ENCODE measurements at regions not wholly inside any gene's neighbourhood (a gene's known extent, or its start where the extent isn't known, plus 50 kb on each side); places are given as distances from the start of the nearest gene placed in this dataset.

DNA sequence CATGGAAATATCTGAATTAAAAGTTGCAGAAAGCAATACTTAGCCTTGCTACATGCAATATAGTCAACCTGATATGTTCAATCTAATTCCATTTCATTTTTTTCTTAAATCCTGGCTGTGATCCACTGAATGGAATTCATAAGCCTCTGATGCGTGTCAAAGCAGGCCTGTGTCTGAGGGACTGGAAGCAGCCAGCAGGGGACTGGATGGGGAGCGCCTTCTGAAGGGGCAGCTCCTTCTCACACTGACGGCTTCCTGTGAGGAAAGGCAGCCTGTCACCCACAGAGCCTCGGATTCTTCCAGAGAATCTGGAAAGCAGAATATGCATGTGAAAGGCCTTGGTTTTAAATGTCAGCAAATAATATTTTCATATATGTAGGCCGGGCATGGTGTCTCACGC is 73.5 kb downstream of the KCNF1 start:
- Histone ChIP-seq H3K9me3 (ENCODE audit: control insufficient read depth in 2 of 2, low read length in 2 of 2) (no peaks in the 10 kb centered on the region), H3K36me3 (ENCODE audit: control insufficient read depth in 2 of 2, insufficient read depth in 2 of 2, low read length in 2 of 2) (no peaks in the 10 kb centered on the region), H3K27ac (ENCODE audit: low read depth in 2 of 2, low read length in 2 of 2) (no peak overlapping the region), H3K9ac (ENCODE audit: low read depth in 1 of 2, low read length in 2 of 2) (no peak overlapping the region), H3K4me3 (ENCODE audit: low read length in 2 of 2) (no peak overlapping the region), H3K4me1 (ENCODE audit: control insufficient read depth in 2 of 2, insufficient read depth in 2 of 2, low read length in 2 of 2) (no peaks in the 10 kb centered on the region), H3K27me3 (ENCODE audit: control insufficient read depth in 2 of 2, insufficient read depth in 2 of 2, low read length in 2 of 2) (no peaks in the 10 kb centered on the region)

DNA sequence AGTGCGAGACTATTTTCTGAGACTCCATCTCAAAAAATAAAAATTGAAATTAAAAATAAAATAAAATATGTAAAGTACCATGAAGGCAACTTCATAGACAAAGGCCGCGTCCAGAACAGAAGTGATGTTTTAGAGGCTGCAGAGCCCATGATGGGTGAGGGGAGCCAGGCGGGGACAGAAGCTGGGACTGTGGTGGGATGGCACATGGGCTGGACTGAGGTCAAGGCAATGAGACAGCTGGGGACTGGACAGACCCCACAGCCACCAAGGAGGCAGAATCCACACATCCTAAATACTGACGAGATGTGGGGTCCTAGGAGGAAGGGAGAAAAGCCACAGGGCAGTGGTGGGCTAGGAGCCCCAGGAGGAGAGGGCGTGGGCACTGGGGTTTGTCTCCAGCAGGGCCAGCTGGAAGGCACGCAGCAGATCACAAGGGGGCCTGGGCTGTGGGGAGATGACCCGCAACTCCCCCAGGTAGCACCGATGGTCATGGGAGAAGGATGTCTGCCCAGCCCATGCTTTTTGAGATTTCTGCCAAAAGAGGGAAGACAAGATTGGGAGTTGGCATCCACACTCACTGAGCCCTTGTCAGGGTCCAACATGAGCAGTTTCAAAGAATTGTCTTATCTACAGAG is 74.3 kb downstream of the KCNF1 start:
- Histone ChIP-seq H3K9me3 (ENCODE audit: control insufficient read depth in 2 of 2, low read length in 2 of 2) (no peaks in the 10 kb centered on the region), H3K27me3 (ENCODE audit: control insufficient read depth in 2 of 2, insufficient read depth in 2 of 2, low read length in 2 of 2) (no peaks in the 10 kb centered on the region), H3K4me3 (ENCODE audit: low read length in 2 of 2) (no peak overlapping the region), H3K36me3 (ENCODE audit: control insufficient read depth in 2 of 2, insufficient read depth in 2 of 2, low read length in 2 of 2) (no peaks in the 10 kb centered on the region), H3K4me1 (ENCODE audit: control insufficient read depth in 2 of 2, insufficient read depth in 2 of 2, low read length in 2 of 2) (no peaks in the 10 kb centered on the region), H3K27ac (ENCODE audit: low read depth in 2 of 2, low read length in 2 of 2) (no peak overlapping the region), H3K9ac (ENCODE audit: low read depth in 1 of 2, low read length in 2 of 2) (no peak overlapping the region)

DNA sequence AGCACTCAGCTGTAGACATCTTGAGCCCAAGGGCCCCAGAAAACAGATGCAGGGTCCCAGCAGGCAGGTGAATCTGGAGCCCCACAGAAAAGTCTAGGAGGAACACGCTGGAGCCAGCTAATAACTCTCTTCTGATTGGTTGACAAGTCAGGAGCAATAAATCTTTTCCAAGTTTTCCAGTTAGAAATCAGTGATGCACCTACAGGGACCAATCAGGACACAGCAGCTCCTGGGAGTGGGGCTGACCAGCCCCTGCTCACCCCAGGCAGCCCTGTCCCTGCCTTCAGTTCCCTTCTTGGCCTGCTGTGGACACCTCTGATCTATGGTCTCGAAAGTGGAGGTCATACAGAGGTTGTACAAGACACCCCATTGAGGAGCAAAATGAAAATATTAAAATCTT is 75.7 kb downstream of the KCNF1 start:
- Histone ChIP-seq H3K4me3 (ENCODE audit: low read length in 2 of 2) (no peak overlapping the region), H3K27ac (ENCODE audit: low read depth in 2 of 2, low read length in 2 of 2) (no peak overlapping the region), H3K9ac (ENCODE audit: low read depth in 1 of 2, low read length in 2 of 2) (no peak overlapping the region), H3K4me1 (ENCODE audit: control insufficient read depth in 2 of 2, insufficient read depth in 2 of 2, low read length in 2 of 2) (no peaks in the 10 kb centered on the region), H3K36me3 (ENCODE audit: control insufficient read depth in 2 of 2, insufficient read depth in 2 of 2, low read length in 2 of 2) (no peaks in the 10 kb centered on the region), H3K27me3 (ENCODE audit: control insufficient read depth in 2 of 2, insufficient read depth in 2 of 2, low read length in 2 of 2) (no peaks in the 10 kb centered on the region), H3K9me3 (ENCODE audit: control insufficient read depth in 2 of 2, low read length in 2 of 2) (no peaks in the 10 kb centered on the region)

DNA sequence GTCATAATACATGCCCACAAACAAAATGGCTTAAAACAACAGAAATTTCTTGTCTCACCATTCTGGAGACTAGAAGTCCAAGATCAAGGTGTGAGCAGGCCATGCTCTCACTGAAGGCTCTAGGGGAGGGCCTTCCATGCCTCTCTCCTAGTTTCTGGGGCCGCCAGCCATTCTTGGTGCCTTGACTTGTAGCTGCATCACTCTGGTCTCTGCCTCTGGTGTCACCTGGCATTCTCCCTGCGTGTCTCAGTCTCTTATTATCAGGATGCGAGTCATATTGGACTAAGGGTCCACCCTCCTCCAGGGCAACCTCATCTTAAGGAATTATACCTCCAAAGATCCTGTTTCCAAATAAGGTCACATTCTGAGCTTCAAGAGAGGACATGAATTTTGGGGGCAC is 76.1 kb downstream of the KCNF1 start:
- Histone ChIP-seq H3K4me3 (ENCODE audit: low read length in 2 of 2) (no peak overlapping the region), H3K9ac (ENCODE audit: low read depth in 1 of 2, low read length in 2 of 2) (no peak overlapping the region), H3K27me3 (ENCODE audit: control insufficient read depth in 2 of 2, insufficient read depth in 2 of 2, low read length in 2 of 2) (no peaks in the 10 kb centered on the region), H3K27ac (ENCODE audit: low read depth in 2 of 2, low read length in 2 of 2) (no peak overlapping the region), H3K4me1 (ENCODE audit: control insufficient read depth in 2 of 2, insufficient read depth in 2 of 2, low read length in 2 of 2) (no peaks in the 10 kb centered on the region), H3K36me3 (ENCODE audit: control insufficient read depth in 2 of 2, insufficient read depth in 2 of 2, low read length in 2 of 2) (no peaks in the 10 kb centered on the region), H3K9me3 (ENCODE audit: control insufficient read depth in 2 of 2, low read length in 2 of 2) (no peaks in the 10 kb centered on the region)

DNA sequence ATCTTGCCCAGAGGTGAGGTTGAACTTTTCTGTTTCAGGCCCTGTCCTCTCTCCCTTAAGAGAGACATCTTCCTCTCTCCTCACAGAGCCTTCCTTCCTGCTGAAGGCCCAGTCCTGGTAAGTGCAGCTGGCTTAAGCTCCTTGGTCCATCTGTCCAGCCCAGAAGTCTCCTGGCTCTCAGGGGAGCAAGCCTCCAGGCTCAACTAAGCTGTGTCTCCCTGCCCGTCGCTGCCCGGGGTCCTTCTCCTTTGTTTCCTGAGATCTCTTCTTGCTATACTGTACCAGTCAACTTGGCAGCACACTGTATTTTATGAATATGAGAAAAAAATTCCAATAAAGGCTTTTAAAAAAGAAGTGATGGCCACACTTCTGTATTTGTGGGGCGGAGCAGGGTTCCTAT is 77.4 kb downstream of the KCNF1 start:
- no peak overlapping the region for H3K4me3 ChIP-seq (ENCODE audit: low read length in 2 of 2)
- no peak overlapping the region for H3K9ac ChIP-seq (ENCODE audit: low read depth in 1 of 2, low read length in 2 of 2)
- H3K9me3 ChIP-seq (ENCODE audit: control insufficient read depth in 2 of 2, low read length in 2 of 2) = no peaks in the 10 kb centered on the region
- no peak overlapping the region for H3K27ac ChIP-seq (ENCODE audit: low read depth in 2 of 2, low read length in 2 of 2)
- H3K36me3 ChIP-seq (ENCODE audit: control insufficient read depth in 2 of 2, insufficient read depth in 2 of 2, low read length in 2 of 2) = no peaks in the 10 kb centered on the region
- H3K4me1 ChIP-seq (ENCODE audit: control insufficient read depth in 2 of 2, insufficient read depth in 2 of 2, low read length in 2 of 2) = no peaks in the 10 kb centered on the region
- H3K27me3 ChIP-seq (ENCODE audit: control insufficient read depth in 2 of 2, insufficient read depth in 2 of 2, low read length in 2 of 2) = no peaks in the 10 kb centered on the region

DNA sequence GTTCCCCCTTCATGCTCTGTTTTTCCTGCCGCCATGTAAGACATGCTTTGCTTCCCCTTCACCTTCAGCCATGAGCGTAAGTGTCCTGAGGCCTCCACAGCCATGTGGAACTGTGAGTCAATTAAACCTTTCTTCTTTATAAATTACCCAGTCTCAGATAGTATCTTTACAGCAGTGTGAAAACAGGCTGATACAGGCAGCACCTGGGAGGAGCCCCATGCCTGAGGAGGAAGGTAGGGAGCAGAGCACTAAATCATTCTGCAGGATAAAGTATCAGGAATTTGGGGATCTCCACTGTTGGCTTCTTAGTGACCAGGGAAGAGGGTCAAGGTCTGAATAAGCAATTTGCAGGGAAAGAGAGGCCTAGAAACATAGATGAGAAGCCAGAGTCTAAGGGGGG is 78.0 kb downstream of the KCNF1 start:
- Histone ChIP-seq H3K36me3 (ENCODE audit: control insufficient read depth in 2 of 2, insufficient read depth in 2 of 2, low read length in 2 of 2) (no peaks in the 10 kb centered on the region), H3K4me1 (ENCODE audit: control insufficient read depth in 2 of 2, insufficient read depth in 2 of 2, low read length in 2 of 2) (no peaks in the 10 kb centered on the region), H3K4me3 (ENCODE audit: low read length in 2 of 2) (no peak overlapping the region), H3K27ac (ENCODE audit: low read depth in 2 of 2, low read length in 2 of 2) (no peak overlapping the region), H3K9me3 (ENCODE audit: control insufficient read depth in 2 of 2, low read length in 2 of 2) (no peaks in the 10 kb centered on the region), H3K9ac (ENCODE audit: low read depth in 1 of 2, low read length in 2 of 2) (no peak overlapping the region), H3K27me3 (ENCODE audit: control insufficient read depth in 2 of 2, insufficient read depth in 2 of 2, low read length in 2 of 2) (no peaks in the 10 kb centered on the region)

DNA sequence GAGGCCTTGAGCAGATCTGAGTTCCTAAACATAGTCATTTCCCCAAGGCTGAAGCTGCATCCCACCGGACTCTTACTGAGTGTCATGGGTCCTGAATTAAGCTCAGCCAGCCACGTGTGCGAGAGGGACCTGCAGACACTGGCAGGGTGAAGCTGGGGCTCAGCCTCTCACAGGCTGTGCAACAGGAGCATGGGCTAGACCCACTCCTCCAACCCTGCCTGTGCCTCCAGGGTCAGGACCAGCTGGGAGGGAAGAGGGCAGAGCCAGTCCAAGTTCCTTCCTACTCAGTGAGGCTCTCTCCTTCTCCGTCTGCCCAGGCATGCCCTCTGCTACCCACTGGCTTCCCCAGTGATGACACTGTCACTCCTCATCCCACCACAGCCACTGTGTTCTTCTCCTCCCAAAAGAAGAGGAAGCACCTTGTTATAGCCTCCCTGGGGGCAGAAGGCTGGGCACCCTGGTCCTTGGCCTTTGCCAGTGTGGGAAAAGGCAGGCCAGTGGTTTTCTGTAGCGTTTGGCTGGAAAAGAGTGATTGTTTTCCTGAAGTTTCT is 78.9 kb downstream of the KCNF1 start:
- Histone ChIP-seq H3K36me3 (ENCODE audit: control insufficient read depth in 2 of 2, insufficient read depth in 2 of 2, low read length in 2 of 2) (no peaks in the 10 kb centered on the region), H3K4me1 (ENCODE audit: control insufficient read depth in 2 of 2, insufficient read depth in 2 of 2, low read length in 2 of 2) (no peaks in the 10 kb centered on the region), H3K9me3 (ENCODE audit: control insufficient read depth in 2 of 2, low read length in 2 of 2) (no peaks in the 10 kb centered on the region), H3K27me3 (ENCODE audit: control insufficient read depth in 2 of 2, insufficient read depth in 2 of 2, low read length in 2 of 2) (no peaks in the 10 kb centered on the region), H3K4me3 (ENCODE audit: low read length in 2 of 2) (no peak overlapping the region), H3K27ac (ENCODE audit: low read depth in 2 of 2, low read length in 2 of 2) (no peak overlapping the region), H3K9ac (ENCODE audit: low read depth in 1 of 2, low read length in 2 of 2) (no peak overlapping the region)

DNA sequence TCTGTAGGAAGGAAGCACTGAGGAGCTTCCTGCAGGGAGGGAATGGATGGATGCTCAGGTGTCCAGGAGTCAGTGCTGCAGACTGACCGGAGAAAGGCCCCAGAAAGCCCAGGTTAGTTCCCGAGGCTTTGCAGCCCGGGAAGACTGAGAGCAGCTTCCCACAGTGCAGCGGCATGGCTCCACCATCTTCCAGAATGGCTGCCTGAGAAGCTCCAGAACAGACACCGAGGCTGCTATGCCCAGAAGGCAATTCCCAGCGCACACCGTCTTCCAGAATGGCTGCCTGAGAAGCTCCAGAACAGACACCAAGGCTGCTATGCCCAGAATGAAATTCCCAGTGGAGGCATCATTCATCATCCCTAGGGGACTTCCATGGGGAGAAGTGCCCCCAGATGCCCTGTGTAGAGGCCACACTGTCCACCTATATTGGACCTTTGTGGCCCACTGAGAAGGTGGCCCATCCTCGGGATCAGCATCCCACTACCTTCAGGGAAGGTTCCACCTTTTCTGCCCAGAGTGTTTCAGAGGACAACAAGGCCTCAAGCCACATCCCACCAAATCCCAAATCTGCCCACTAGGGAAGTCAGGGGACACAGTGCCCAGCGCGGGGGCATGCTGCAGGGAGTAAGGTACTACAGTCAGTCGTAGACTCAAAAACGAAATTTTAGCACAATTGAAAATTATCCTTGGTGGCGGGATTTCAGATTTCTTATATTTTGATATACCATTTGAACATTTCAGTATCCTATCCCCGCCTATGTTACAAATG is 80.5 kb downstream of the KCNF1 start:
- Histone ChIP-seq H3K4me3 (ENCODE audit: low read length in 2 of 2) (no peak overlapping the region), H3K27ac (ENCODE audit: low read depth in 2 of 2, low read length in 2 of 2) (no peak overlapping the region), H3K27me3 (ENCODE audit: control insufficient read depth in 2 of 2, insufficient read depth in 2 of 2, low read length in 2 of 2) (no peaks in the 10 kb centered on the region), H3K4me1 (ENCODE audit: control insufficient read depth in 2 of 2, insufficient read depth in 2 of 2, low read length in 2 of 2) (no peaks in the 10 kb centered on the region), H3K36me3 (ENCODE audit: control insufficient read depth in 2 of 2, insufficient read depth in 2 of 2, low read length in 2 of 2) (no peaks in the 10 kb centered on the region), H3K9ac (ENCODE audit: low read depth in 1 of 2, low read length in 2 of 2) (no peak overlapping the region), H3K9me3 (ENCODE audit: control insufficient read depth in 2 of 2, low read length in 2 of 2) (no peaks in the 10 kb centered on the region)

DNA sequence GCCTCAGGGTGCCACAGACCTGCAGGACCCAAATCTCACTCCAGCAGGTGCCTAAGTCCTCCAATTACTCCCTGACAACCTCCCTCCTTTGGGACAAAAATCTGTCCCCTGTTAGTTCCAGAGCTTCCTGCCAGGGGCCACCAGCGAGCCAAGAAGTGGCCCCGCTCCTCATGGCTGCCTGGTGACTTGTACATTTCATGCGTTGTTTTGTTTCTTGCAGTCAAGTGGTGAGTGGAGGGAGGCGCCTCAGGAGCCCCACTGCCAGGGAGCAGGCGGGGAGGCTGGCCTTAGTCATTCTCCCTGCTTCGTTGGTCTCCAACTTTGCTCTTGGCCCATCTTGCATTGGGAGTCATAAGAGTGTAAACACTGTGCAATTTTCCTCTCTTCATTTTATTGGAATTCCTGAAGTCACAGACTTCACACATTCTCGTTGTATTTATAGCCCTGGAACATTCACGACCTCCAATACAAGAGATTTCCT is 81.3 kb downstream of the KCNF1 start:
- H3K9me3 ChIP-seq (ENCODE audit: control insufficient read depth in 2 of 2, low read length in 2 of 2) = no peaks in the 10 kb centered on the region
- no peaks in the 10 kb centered on the region for H3K36me3 ChIP-seq (ENCODE audit: control insufficient read depth in 2 of 2, insufficient read depth in 2 of 2, low read length in 2 of 2)
- H3K27ac ChIP-seq (ENCODE audit: low read depth in 2 of 2, low read length in 2 of 2) = no peak overlapping the region
- H3K9ac ChIP-seq (ENCODE audit: low read depth in 1 of 2, low read length in 2 of 2) = no peak overlapping the region
- no peaks in the 10 kb centered on the region for H3K4me1 ChIP-seq (ENCODE audit: control insufficient read depth in 2 of 2, insufficient read depth in 2 of 2, low read length in 2 of 2)
- no peaks in the 10 kb centered on the region for H3K27me3 ChIP-seq (ENCODE audit: control insufficient read depth in 2 of 2, insufficient read depth in 2 of 2, low read length in 2 of 2)
- no peak overlapping the region for H3K4me3 ChIP-seq (ENCODE audit: low read length in 2 of 2)

DNA sequence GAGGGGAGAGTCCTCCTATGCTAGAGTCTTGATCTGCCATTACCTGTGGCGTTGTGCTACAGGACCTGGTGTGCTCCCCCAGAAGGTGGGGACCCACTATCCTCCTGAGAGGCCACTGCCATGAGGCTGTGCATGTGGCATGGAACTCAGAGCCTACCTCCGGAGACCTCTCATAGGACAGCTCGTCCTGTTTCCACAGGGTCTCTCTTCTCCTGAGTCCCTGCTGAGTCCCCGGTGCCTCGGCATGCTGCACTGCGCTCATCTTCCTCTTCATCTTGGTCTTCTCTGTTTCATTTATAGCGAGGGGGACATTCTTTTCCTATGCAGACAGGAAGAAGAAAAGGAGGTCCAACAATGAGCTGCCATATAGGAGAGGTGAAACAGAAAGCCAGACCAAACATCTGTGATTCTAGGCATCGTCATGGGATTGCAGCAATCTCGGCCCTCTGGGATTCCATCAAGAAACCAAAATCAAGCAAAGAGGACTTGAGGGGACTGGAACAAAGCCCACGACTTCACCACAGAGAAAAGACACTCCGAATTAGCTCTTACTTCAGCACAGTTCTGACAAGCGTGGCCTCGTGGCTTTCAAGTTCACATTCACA is 83.7 kb downstream of the KCNF1 start:
- Histone ChIP-seq H3K4me3 (ENCODE audit: low read length in 2 of 2) (no peak overlapping the region), H3K27ac (ENCODE audit: low read depth in 2 of 2, low read length in 2 of 2) (no peak overlapping the region), H3K4me1 (ENCODE audit: control insufficient read depth in 2 of 2, insufficient read depth in 2 of 2, low read length in 2 of 2) (no peaks in the 10 kb centered on the region), H3K9me3 (ENCODE audit: control insufficient read depth in 2 of 2, low read length in 2 of 2) (no peaks in the 10 kb centered on the region), H3K9ac (ENCODE audit: low read depth in 1 of 2, low read length in 2 of 2) (no peak overlapping the region), H3K27me3 (ENCODE audit: control insufficient read depth in 2 of 2, insufficient read depth in 2 of 2, low read length in 2 of 2) (no peaks in the 10 kb centered on the region), H3K36me3 (ENCODE audit: control insufficient read depth in 2 of 2, insufficient read depth in 2 of 2, low read length in 2 of 2) (no peaks in the 10 kb centered on the region)

All from mucosa of rectum (tissue), 2 donors.